ENCODE measurements at regions not wholly inside any gene's neighbourhood (a gene's known extent, or its start where the extent isn't known, plus 50 kb on each side); places are given as distances from the start of the nearest gene placed in this dataset.
A peak's percentile ranks its signal among the peaks of the same experiment; 100 is the strongest.
"Not testable (repeated sequence)": the region's sequence is repeated elsewhere in the genome, so short reads cannot be mapped to it uniquely, and the experiment has no call there.

GRCh38 chr20:16821211-16822089 is 73.3 kb downstream of the OTOR start:
- TF ChIP-seq CTCF (IDR thresholded peaks at IDR 0.05), result peak; percentile 78

DNA sequence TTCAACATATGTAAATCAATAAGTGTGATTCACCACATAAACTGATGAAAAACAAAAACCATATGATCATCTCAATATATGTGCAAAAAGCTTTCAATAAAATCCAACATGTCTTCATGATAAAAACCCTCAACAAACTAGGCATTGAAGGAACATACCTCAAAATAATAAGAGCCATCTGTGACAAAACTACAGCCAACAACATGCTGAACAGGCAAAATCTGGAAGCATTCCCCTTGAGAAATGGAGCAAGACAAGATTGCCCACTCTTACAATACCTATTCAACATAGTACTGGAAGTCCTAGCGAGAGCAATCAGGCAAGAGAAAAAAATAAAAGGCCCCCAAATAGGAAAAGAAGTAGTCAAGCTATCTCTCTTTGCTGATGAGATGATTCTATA is 76.5 kb downstream of the OTOR start:
- Mint-ChIP-seq H3K4me1 (ENCODE audit: low read depth) (no peaks in the 10 kb centered on the region), H3K9me3 (ENCODE audit: low read depth) (peaks cover 16% of the 10 kb centered on the region), H3K4me3 (ENCODE audit: unreplicated experiment) (no peak overlapping the region), H3K36me3 (ENCODE audit: low read depth) (no peaks in the 10 kb centered on the region), H3K27ac (ENCODE audit: unreplicated experiment) (no peak overlapping the region), H3K27me3 (ENCODE audit: low read depth) (peaks cover 20% of the 10 kb centered on the region)
- DNase-seq (ENCODE audit: low spot score), result no peak
- TF ChIP-seq CTCF (IDR thresholded peaks at IDR 0.05), result no peak

More at GRCh38 chr20:16821211-16822089, 73.3 kb downstream of the OTOR start:
- H3K4me3 Mint-ChIP-seq (ENCODE audit: unreplicated experiment), result no peak overlapping the region
- H3K36me3 Mint-ChIP-seq (ENCODE audit: low read depth), result no peaks in the 10 kb centered on the region
- DNase-seq (ENCODE audit: low spot score), result no peak
- no peak overlapping the region for H3K27ac Mint-ChIP-seq (ENCODE audit: unreplicated experiment)
- H3K4me1 Mint-ChIP-seq (ENCODE audit: low read depth), result no peaks in the 10 kb centered on the region
- H3K9me3 Mint-ChIP-seq (ENCODE audit: low read depth), result peaks cover 16% of the 10 kb centered on the region
- peaks cover 22% of the 10 kb centered on the region for H3K27me3 Mint-ChIP-seq (ENCODE audit: low read depth)

GRCh38 chr20:16828666-16829305 is 80.6 kb downstream of the OTOR start:
- Mint-ChIP-seq H3K27ac (ENCODE audit: unreplicated experiment) (no peak overlapping the region), H3K4me1 (ENCODE audit: low read depth) (no peaks in the 10 kb centered on the region), H3K27me3 (ENCODE audit: low read depth) (peaks cover 15% of the 10 kb centered on the region), H3K4me3 (ENCODE audit: unreplicated experiment) (no peak overlapping the region), H3K36me3 (ENCODE audit: low read depth) (no peaks in the 10 kb centered on the region), H3K9me3 (ENCODE audit: low read depth) (peaks cover 14% of the 10 kb centered on the region)
- DNase-seq (ENCODE audit: low spot score), result no peak
- TF ChIP-seq CTCF (IDR thresholded peaks at IDR 0.05), result no peak

DNA sequence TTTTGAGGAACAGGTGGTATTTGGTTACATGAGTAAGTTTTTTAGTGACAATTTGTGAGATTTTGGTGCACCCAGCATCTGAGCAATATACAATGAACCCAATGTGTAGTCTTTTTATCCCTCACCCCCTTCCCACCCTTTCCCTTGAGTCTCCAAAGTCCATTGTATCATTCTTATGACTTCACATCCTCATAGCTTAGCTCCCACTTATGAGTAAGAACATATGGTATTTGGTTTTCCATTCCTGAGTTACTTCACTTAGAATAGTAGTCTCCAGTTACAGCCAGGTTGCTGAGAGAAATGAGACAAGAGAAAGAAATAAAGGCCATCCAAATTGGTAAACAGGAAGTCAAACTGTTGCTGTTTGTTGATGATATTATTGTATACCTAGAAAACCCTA is 87.5 kb downstream of the OTOR start:
- not testable (repeated sequence) for DNase-seq (ENCODE audit: low spot score); H3K4me1 Mint-ChIP-seq (ENCODE audit: low read depth); H3K9me3 Mint-ChIP-seq (ENCODE audit: low read depth); H3K27ac Mint-ChIP-seq (ENCODE audit: unreplicated experiment); H3K4me3 Mint-ChIP-seq (ENCODE audit: unreplicated experiment); H3K27me3 Mint-ChIP-seq (ENCODE audit: low read depth); H3K36me3 Mint-ChIP-seq (ENCODE audit: low read depth)

DNA sequence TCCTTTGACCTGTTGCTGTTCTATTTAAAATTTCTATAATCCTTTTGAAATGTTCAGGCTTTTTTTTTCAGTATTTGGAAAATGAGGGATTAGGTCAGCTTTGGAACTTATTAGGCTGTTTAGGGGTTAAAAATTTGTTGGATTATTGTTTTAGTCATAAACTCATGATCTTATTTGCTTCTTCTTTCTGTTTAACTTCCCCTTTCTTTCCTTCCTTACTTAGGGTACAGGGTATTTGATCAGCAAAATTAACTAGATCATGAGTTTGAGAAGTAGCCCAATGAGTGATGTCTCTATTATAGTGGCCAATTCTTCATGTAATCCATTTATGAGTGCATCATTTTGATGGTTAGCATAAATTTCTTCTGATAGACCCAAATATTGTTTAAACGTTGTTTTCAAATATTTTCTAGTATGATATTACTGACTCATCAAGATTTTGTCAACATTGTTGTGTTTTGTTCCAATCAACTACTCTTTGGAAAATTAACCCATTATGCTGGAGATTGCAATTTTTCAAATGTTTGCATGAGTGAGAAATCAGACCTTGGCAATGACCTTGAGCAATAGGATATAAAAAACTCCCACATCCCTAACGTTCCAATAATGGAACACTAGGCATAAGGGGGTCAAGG is 94.4 kb downstream of the OTOR start:
- no peak for DNase-seq (ENCODE audit: low spot score)
- Mint-ChIP-seq H3K9me3 (ENCODE audit: low read depth) (no peaks in the 10 kb centered on the region), H3K27ac (ENCODE audit: unreplicated experiment) (no peak overlapping the region), H3K4me1 (ENCODE audit: low read depth) (no peaks in the 10 kb centered on the region), H3K27me3 (ENCODE audit: low read depth) (no peaks in the 10 kb centered on the region), H3K4me3 (ENCODE audit: unreplicated experiment) (no peak overlapping the region), H3K36me3 (ENCODE audit: low read depth) (no peaks in the 10 kb centered on the region)
- TF ChIP-seq CTCF (IDR thresholded peaks at IDR 0.05), result no peak

Data from chondrocyte (in vitro differentiated cells).